ENCODE measurements at regions not wholly inside any gene's neighbourhood (a gene's known extent, or its start where the extent isn't known, plus 50 kb on each side); places are given as distances from the start of the nearest gene placed in this dataset.

DNA sequence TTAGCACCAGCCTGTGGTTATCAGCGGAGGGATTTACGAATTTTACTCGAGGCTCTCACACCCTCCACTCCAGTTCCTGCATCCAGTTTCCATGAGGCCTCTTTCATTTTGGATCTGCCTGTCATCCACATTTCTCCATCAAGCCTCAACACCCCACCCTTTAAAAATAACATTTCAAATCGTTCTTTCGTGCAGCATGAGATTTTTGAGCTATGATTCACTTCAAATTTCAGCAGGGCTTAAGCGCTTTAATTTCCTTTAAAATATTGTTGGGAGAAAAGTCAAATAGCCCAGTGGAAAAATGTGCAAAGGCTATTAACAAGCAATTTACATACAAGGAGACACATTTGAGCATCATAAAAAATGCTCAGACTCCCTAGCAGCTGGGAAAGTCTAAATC lies 103.2 kb downstream of the MSX2 start:
- Histone ChIP-seq H3K27me3 (ENCODE audit: control insufficient read depth in 3 of 3, insufficient read depth in 3 of 3, low read depth in 1 of 3, low read length in 3 of 3) (no peaks in the 10 kb centered on the region), H3K36me3 (replicated peaks in 1 of 2; ENCODE audit: control insufficient read depth in 2 of 2, insufficient read depth in 2 of 2, low read length in 2 of 2) (no peaks in the 10 kb centered on the region), H3K79me1 (ENCODE audit: low read depth, low read length) (no peaks in the 10 kb centered on the region), H2AFZ (ENCODE audit: low read length) (no peak overlapping the region), H3K4ac (ENCODE audit: low read length) (no peak overlapping the region), H3K9me3 (replicated peaks in 1 of 2; ENCODE audit: control insufficient read depth in 2 of 2, insufficient read depth in 1 of 2, low read depth in 1 of 2, low read length in 2 of 2) (no peaks in the 10 kb centered on the region), H3K23ac (ENCODE audit: low read depth, low read length, poor library complexity) (no peak overlapping the region), H3K4me1 (ENCODE audit: control insufficient read depth in 2 of 2, insufficient read depth in 1 of 2, low read depth in 1 of 2, low read length in 2 of 2) (no peaks in the 10 kb centered on the region), H3K4me3 (ENCODE audit: low read length in 2 of 2) (no peak overlapping the region), H3K9ac (ENCODE audit: low read depth, low read length, poor library complexity) (no peak overlapping the region), H3K18ac (ENCODE audit: low read length) (no peak overlapping the region), H3K14ac (ENCODE audit: low read length) (no peak overlapping the region), H4K8ac (ENCODE audit: low read depth, low read length) (no peak overlapping the region), H2BK5ac (ENCODE audit: low read length) (no peak overlapping the region), H4K91ac (ENCODE audit: low read depth, low read length, poor library complexity) (no peak overlapping the region), H2BK120ac (ENCODE audit: low read depth, low read length) (no peak overlapping the region), H2AK5ac (ENCODE audit: low read depth, low read length) (no peak overlapping the region), H3K4me2 (ENCODE audit: insufficient read depth, low read length, poor library complexity, severe bottlenecking) (no peak overlapping the region), H3K27ac (replicated peaks; ENCODE audit: low read length) (no peak overlapping the region), H2BK12ac (ENCODE audit: low read length) (no peak overlapping the region), H2BK15ac (ENCODE audit: low read length) (no peak overlapping the region)
- WGBS, 2 donors (ENCODE audit: extremely low coverage in 2 of 2, insufficient read length in 2 of 2, insufficient replicate concordance in 1 of 2) = 100% methylated on average over 1 of the region's 6 CpGs; no CpG with 5 or more reads in 1 of the 2 donors
- DNase-seq (ENCODE audit: low spot score) = no peak

DNA sequence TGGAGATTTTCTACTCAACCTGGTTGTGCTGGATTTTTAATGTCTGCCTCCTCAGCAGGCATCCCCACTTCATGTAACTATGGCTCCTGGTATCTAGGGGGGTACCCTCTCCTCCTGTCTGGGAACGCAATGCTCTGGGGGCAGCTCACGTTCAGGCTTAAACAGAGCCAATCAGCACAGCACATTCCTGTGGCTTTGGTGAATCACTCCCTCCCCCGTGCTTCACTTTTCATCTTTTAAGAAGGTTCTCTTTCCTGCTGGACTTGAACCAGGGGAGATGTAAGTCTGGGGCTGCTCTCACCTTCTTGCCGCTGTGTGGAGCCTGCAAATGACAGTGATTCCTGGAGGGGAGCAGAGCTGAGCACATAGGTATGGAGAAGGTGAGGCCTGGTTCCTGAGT lies 101.2 kb downstream of the MSX2 start:
- Histone ChIP-seq H4K91ac (ENCODE audit: low read depth, low read length, poor library complexity) (no peak overlapping the region), H4K8ac (ENCODE audit: low read depth, low read length) (no peak overlapping the region), H3K14ac (ENCODE audit: low read length) (no peak overlapping the region), H3K9me3 (replicated peaks in 1 of 2; ENCODE audit: control insufficient read depth in 2 of 2, insufficient read depth in 1 of 2, low read depth in 1 of 2, low read length in 2 of 2) (no peaks in the 10 kb centered on the region), H3K36me3 (replicated peaks in 1 of 2; ENCODE audit: control insufficient read depth in 2 of 2, insufficient read depth in 2 of 2, low read length in 2 of 2) (no peaks in the 10 kb centered on the region), H3K79me1 (ENCODE audit: low read depth, low read length) (no peaks in the 10 kb centered on the region), H3K27ac (replicated peaks; ENCODE audit: low read length) (no peak overlapping the region), H3K9ac (ENCODE audit: low read depth, low read length, poor library complexity) (no peak overlapping the region), H2AFZ (ENCODE audit: low read length) (no peak overlapping the region), H3K23ac (ENCODE audit: low read depth, low read length, poor library complexity) (no peak overlapping the region), H3K18ac (ENCODE audit: low read length) (no peak overlapping the region), H2BK15ac (ENCODE audit: low read length) (no peak overlapping the region), H3K27me3 (ENCODE audit: control insufficient read depth in 3 of 3, insufficient read depth in 3 of 3, low read depth in 1 of 3, low read length in 3 of 3) (no peaks in the 10 kb centered on the region), H2BK12ac (ENCODE audit: low read length) (no peak overlapping the region), H2BK5ac (ENCODE audit: low read length) (no peak overlapping the region), H3K4me3 (ENCODE audit: low read length in 2 of 2) (no peak overlapping the region), H3K4me1 (ENCODE audit: control insufficient read depth in 2 of 2, insufficient read depth in 1 of 2, low read depth in 1 of 2, low read length in 2 of 2) (no peaks in the 10 kb centered on the region), H3K4me2 (ENCODE audit: insufficient read depth, low read length, poor library complexity, severe bottlenecking) (no peak overlapping the region), H3K4ac (ENCODE audit: low read length) (no peak overlapping the region), H2BK120ac (ENCODE audit: low read depth, low read length) (no peak overlapping the region), H2AK5ac (ENCODE audit: low read depth, low read length) (no peak overlapping the region)
- DNase-seq (ENCODE audit: low spot score) = no peak
- WGBS, 2 donors (ENCODE audit: extremely low coverage in 2 of 2, insufficient read length in 2 of 2, insufficient replicate concordance in 1 of 2) = no CpG with 5 or more reads among the region's 4 CpGs

DNA sequence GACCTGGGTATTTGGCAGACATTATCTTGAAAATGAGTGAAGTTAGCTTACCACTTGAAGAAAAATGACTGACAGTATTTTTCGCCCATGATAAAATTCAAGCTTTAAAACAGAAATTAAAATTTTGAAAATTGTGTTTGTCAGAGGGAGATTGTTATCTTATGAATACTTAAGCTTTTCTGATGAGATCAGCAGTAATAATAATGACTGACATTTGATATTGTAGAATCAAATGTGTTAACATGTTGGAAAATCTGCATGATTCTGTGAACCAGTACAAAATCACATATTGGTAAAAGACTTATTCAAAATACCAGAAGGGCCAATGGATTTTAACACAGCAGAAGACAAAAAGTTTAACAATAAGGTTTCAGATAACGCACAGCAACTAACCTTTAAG lies 94.0 kb downstream of the MSX2 start:
- no peaks in the 10 kb centered on the region for H3K4me1 ChIP-seq (ENCODE audit: control insufficient read depth in 2 of 2, insufficient read depth in 1 of 2, low read depth in 1 of 2, low read length in 2 of 2)
- H4K91ac ChIP-seq (ENCODE audit: low read depth, low read length, poor library complexity) = no peak overlapping the region
- WGBS, 2 donors (ENCODE audit: extremely low coverage in 2 of 2, insufficient read length in 2 of 2, insufficient replicate concordance in 1 of 2) = no CpG with 5 or more reads among the region's 2 CpGs
- H3K4me2 ChIP-seq (ENCODE audit: insufficient read depth, low read length, poor library complexity, severe bottlenecking) = no peak overlapping the region
- DNase-seq (ENCODE audit: low spot score) = no peak
- H3K14ac ChIP-seq (ENCODE audit: low read length) = no peak overlapping the region
- no peak overlapping the region for H4K8ac ChIP-seq (ENCODE audit: low read depth, low read length)
- no peak overlapping the region for H2AK5ac ChIP-seq (ENCODE audit: low read depth, low read length)
- no peak overlapping the region for H2BK120ac ChIP-seq (ENCODE audit: low read depth, low read length)
- no peak overlapping the region for H2BK12ac ChIP-seq (ENCODE audit: low read length)
- H2BK5ac ChIP-seq (ENCODE audit: low read length) = no peak overlapping the region
- no peaks in the 10 kb centered on the region for H3K79me1 ChIP-seq (ENCODE audit: low read depth, low read length)
- H3K23ac ChIP-seq (ENCODE audit: low read depth, low read length, poor library complexity) = no peak overlapping the region
- no peaks in the 10 kb centered on the region for H3K36me3 ChIP-seq (replicated peaks in 1 of 2; ENCODE audit: control insufficient read depth in 2 of 2, insufficient read depth in 2 of 2, low read length in 2 of 2)
- no peak overlapping the region for H2AFZ ChIP-seq (ENCODE audit: low read length)
- H3K4me3 ChIP-seq (ENCODE audit: low read length in 2 of 2) = no peak overlapping the region
- H3K27me3 ChIP-seq (ENCODE audit: control insufficient read depth in 3 of 3, insufficient read depth in 3 of 3, low read depth in 1 of 3, low read length in 3 of 3) = no peaks in the 10 kb centered on the region
- H3K4ac ChIP-seq (ENCODE audit: low read length) = no peak overlapping the region
- no peak overlapping the region for H3K18ac ChIP-seq (ENCODE audit: low read length)
- no peak overlapping the region for H3K9ac ChIP-seq (ENCODE audit: low read depth, low read length, poor library complexity)
- H2BK15ac ChIP-seq (ENCODE audit: low read length) = no peak overlapping the region
- H3K9me3 ChIP-seq (replicated peaks in 1 of 2; ENCODE audit: control insufficient read depth in 2 of 2, insufficient read depth in 1 of 2, low read depth in 1 of 2, low read length in 2 of 2) = no peaks in the 10 kb centered on the region
- H3K27ac ChIP-seq (replicated peaks; ENCODE audit: low read length) = no peak overlapping the region

DNA sequence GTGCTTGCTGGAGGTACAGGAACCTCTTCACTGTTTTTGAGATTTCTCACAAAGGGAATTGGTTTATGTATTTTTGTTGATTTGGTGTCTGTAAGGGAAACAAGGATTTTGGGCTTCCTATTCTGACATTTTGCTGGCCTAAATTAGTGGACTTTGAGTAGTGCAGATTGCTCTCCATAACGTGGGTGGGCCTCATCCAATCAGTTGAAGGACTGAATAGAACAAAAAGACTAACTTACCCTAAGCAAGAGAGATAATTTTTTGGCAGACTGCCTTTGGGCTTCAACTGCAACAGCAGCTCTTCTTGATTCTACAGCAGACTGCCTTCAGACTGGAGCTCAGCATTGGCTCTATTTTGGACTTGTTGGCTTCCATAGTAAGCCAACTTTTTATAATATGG lies 93.2 kb downstream of the MSX2 start:
- H3K27me3 ChIP-seq (ENCODE audit: control insufficient read depth in 3 of 3, insufficient read depth in 3 of 3, low read depth in 1 of 3, low read length in 3 of 3) = no peaks in the 10 kb centered on the region
- no peak overlapping the region for H3K14ac ChIP-seq (ENCODE audit: low read length)
- H3K4ac ChIP-seq (ENCODE audit: low read length) = no peak overlapping the region
- H3K4me2 ChIP-seq (ENCODE audit: insufficient read depth, low read length, poor library complexity, severe bottlenecking) = no peak overlapping the region
- H3K9me3 ChIP-seq (replicated peaks in 1 of 2; ENCODE audit: control insufficient read depth in 2 of 2, insufficient read depth in 1 of 2, low read depth in 1 of 2, low read length in 2 of 2) = no peaks in the 10 kb centered on the region
- H3K9ac ChIP-seq (ENCODE audit: low read depth, low read length, poor library complexity) = no peak overlapping the region
- H2AFZ ChIP-seq (ENCODE audit: low read length) = no peak overlapping the region
- no peak overlapping the region for H2BK120ac ChIP-seq (ENCODE audit: low read depth, low read length)
- H3K79me1 ChIP-seq (ENCODE audit: low read depth, low read length) = no peaks in the 10 kb centered on the region
- H2AK5ac ChIP-seq (ENCODE audit: low read depth, low read length) = no peak overlapping the region
- no CpG with 5 or more reads among the region's 1 CpG for WGBS, 2 donors (ENCODE audit: extremely low coverage in 2 of 2, insufficient read length in 2 of 2, insufficient replicate concordance in 1 of 2)
- no peak overlapping the region for H3K18ac ChIP-seq (ENCODE audit: low read length)
- no peak for DNase-seq (ENCODE audit: low spot score)
- no peaks in the 10 kb centered on the region for H3K36me3 ChIP-seq (replicated peaks in 1 of 2; ENCODE audit: control insufficient read depth in 2 of 2, insufficient read depth in 2 of 2, low read length in 2 of 2)
- no peak overlapping the region for H2BK12ac ChIP-seq (ENCODE audit: low read length)
- no peak overlapping the region for H4K8ac ChIP-seq (ENCODE audit: low read depth, low read length)
- no peak overlapping the region for H2BK5ac ChIP-seq (ENCODE audit: low read length)
- no peak overlapping the region for H2BK15ac ChIP-seq (ENCODE audit: low read length)
- no peak overlapping the region for H3K23ac ChIP-seq (ENCODE audit: low read depth, low read length, poor library complexity)
- H3K4me3 ChIP-seq (ENCODE audit: low read length in 2 of 2) = no peak overlapping the region
- H3K27ac ChIP-seq (replicated peaks; ENCODE audit: low read length) = no peak overlapping the region
- H4K91ac ChIP-seq (ENCODE audit: low read depth, low read length, poor library complexity) = no peak overlapping the region
- no peaks in the 10 kb centered on the region for H3K4me1 ChIP-seq (ENCODE audit: control insufficient read depth in 2 of 2, insufficient read depth in 1 of 2, low read depth in 1 of 2, low read length in 2 of 2)

Measured in neuronal stem cell (in vitro differentiated cells).